Kidney (tissue), 13 donors: ENCODE measurements at regions not wholly inside any gene's neighbourhood (a gene's known extent, or its start where the extent isn't known, plus 50 kb on each side); places are given as distances from the start of the nearest gene placed in this dataset.
A peak's percentile ranks its signal among the peaks of the same experiment; 100 is the strongest.

Experiments
- DNase-seq, 5 donors: peaks; one replicate each; pipeline ENCODE4 v3.0.0-alpha.2; 2013 to 2020
- FAIRE-seq: peaks from 2 replicates; lab custom pipeline; 2012; peaks lifted over from hg19 to GRCh38; lab: Jason Lieb, UNC
- H3K27ac ChIP-seq, 2 donors: one replicate each; pipeline ENCODE4 v1.7.0; 2013; ENCODE audit warnings: low read depth in 2 of 2, low read length in 2 of 2, inconsistent platforms in 1 of 2
- H3K27me3 ChIP-seq: one replicate; pipeline ENCODE4 v1.7.1; 2013; ENCODE audit warnings: low read length, inconsistent platforms; ENCODE audit not compliant: control insufficient read depth, insufficient read depth
- H3K36me3 ChIP-seq, 3 donors: one replicate each; pipeline versions ENCODE4 v1.7.0 to v1.7.1; 2013; ENCODE audit warnings: low read length in 3 of 3, control low read depth in 1 of 3, inconsistent platforms in 1 of 3; ENCODE audit not compliant: insufficient read depth in 3 of 3, control insufficient read depth in 2 of 3
- H3K4me1 ChIP-seq, 3 donors: one replicate each; pipeline versions ENCODE4 v1.7.0 to v1.7.1; 2013; ENCODE audit warnings: low read length in 3 of 3, inconsistent platforms in 1 of 3, low read depth in 1 of 3; ENCODE audit not compliant: control insufficient read depth in 2 of 3, insufficient read depth in 2 of 3
- H3K4me3 ChIP-seq, 3 donors: one replicate each; pipeline versions ENCODE4 v1.7.0 to v1.8.1; 2013; ENCODE audit warnings: low read length in 3 of 3, control low read depth in 1 of 3, inconsistent platforms in 1 of 3
- H3K9ac ChIP-seq, 3 donors: one replicate each; pipeline versions ENCODE4 v1.7.0 to v1.7.1; 2013; ENCODE audit warnings: low read length in 3 of 3, control low read depth in 1 of 3, inconsistent platforms in 1 of 3
- H3K9me3 ChIP-seq, 3 donors: one replicate each; pipeline versions ENCODE4 v1.7.0 to v1.7.1; 2013; ENCODE audit warnings: low read length in 3 of 3, control low read depth in 1 of 3, inconsistent platforms in 1 of 3; ENCODE audit not compliant: control insufficient read depth in 2 of 3, insufficient read depth in 1 of 3
- CTCF ChIP-seq: IDR thresholded peaks from 3 replicates; pipeline ENCODE4 v1.5.1; 2012; ENCODE audit warnings: mild to moderate bottlenecking, moderate library complexity, borderline replicate concordance; ENCODE audit not compliant: insufficient read depth; ENCODE audit errors: extremely low read depth
- intact Hi-C: fragments of 100-400 bp; cut with DNase I; formaldehyde crosslinking; loops from one replicate; pipeline ENCODE4 v1.11.1; 2022
- donor health status: control.
- donor health status: control.
- donor health status: control.
- donor health status: control.
- donor health status: control.
- donor health status: DM: yes; HTN: yes; CAD: no.
- donor health status: Normal renal cell carcinoma (clear cell type).

- Histone ChIP-seq H3K9ac (no peak overlapping the region), H3K27ac (no peak overlapping the region), H3K36me3 (no peaks in the 10 kb centered on the region), H3K27me3 (peaks cover 7% of the 10 kb centered on the region), H3K4me3 (no peak overlapping the region), H3K9me3 (no peaks in the 10 kb centered on the region), H3K4me1 (no peaks in the 10 kb centered on the region)
- intact Hi-C loops, result no loop called here
- peak; percentile 37 to 66 (median 52) for DNase-seq
- no peak for TF ChIP-seq CTCF
- FAIRE-seq, result no peak
Observed at GRCh38 chr7:21169667-21170580, 258.0 kb upstream of the SP4 start.

DNA sequence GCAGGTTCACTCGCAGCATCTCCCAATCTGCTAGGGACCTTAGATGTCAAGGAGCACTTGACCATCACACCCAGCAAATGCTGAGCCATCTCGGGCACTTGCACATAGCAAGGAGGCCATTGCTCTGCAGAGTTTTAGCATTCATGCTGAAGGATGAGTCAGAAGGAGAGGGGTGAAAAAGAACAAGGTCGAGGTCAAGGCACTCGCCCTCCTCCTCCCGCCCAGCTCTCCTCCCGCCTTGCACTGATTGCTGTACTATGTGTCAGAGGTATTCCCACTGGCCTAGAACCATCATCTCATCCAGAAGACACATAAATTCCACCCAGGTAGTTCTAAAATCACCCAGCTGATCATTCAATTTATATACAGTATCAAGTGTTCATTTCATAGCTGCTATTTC lies 255.1 kb upstream of the SP4 start:
- peaks cover 7% of the 10 kb centered on the region for H3K27me3 ChIP-seq
- no peak for DNase-seq
- no peak for TF ChIP-seq CTCF
- H3K4me3 ChIP-seq, result no peak overlapping the region
- H3K4me1 ChIP-seq, result no peaks in the 10 kb centered on the region
- H3K9me3 ChIP-seq, result no peaks in the 10 kb centered on the region
- FAIRE-seq, result no peak
- intact Hi-C loops, result no loop called here
- H3K27ac ChIP-seq, result no peak overlapping the region
- H3K36me3 ChIP-seq, result no peaks in the 10 kb centered on the region
- no peak overlapping the region for H3K9ac ChIP-seq

- TF ChIP-seq CTCF, result no peak
- intact Hi-C loops, result no loop called here
- H3K36me3 ChIP-seq, result no peaks in the 10 kb centered on the region
Observed at GRCh38 chr7:21173436-21173835, 254.4 kb upstream of the SP4 start.

More at GRCh38 chr7:21173436-21173835, 254.4 kb upstream of the SP4 start:
- H3K9ac ChIP-seq, result no peak overlapping the region
- H3K4me3 ChIP-seq, result no peak overlapping the region
- H3K27me3 ChIP-seq, result peaks cover 6% of the 10 kb centered on the region
- H3K4me1 ChIP-seq, result no peaks in the 10 kb centered on the region
- H3K27ac ChIP-seq, result no peak overlapping the region
- DNase-seq, result no peak
- FAIRE-seq, result no peak
- no peaks in the 10 kb centered on the region for H3K9me3 ChIP-seq
